ENCODE measurements at regions not wholly inside any gene's neighbourhood (a gene's known extent, or its start where the extent isn't known, plus 50 kb on each side); places are given as distances from the start of the nearest gene placed in this dataset.
A peak's percentile ranks its signal among the peaks of the same experiment; 100 is the strongest.

- Histone ChIP-seq H3K4me3 (ENCODE audit: low read depth in 1 of 2, low read length in 2 of 2) (no peak overlapping the region), H3K9ac (ENCODE audit: low read length) (no peak overlapping the region)
These were observed 236.6 kb upstream of the PDE10A start for GRCh38 chr6:165899611-165900010.

GRCh38 chr6:165895421-165896165, 232.6 kb upstream of the PDE10A start:
- Histone ChIP-seq H3K4me1 (ENCODE audit: insufficient read depth, low read length) (peaks cover 1% of the 10 kb centered on the region), H3K27ac (ENCODE audit: low read depth, low read length) (no peak overlapping the region), H3K27me3 (ENCODE audit: control insufficient read depth in 1 of 2, insufficient read depth in 2 of 2, low read length in 2 of 2) (no peaks in the 10 kb centered on the region), H3K9ac (ENCODE audit: low read length) (no peak overlapping the region), H3K9me3 (ENCODE audit: low read length) (no peaks in the 10 kb centered on the region), H3K4me3 (ENCODE audit: low read depth in 1 of 2, low read length in 2 of 2) (no peak overlapping the region), H3K36me3 (ENCODE audit: insufficient read depth, low read length) (no peaks in the 10 kb centered on the region)

More at GRCh38 chr6:165899611-165900010, 236.6 kb upstream of the PDE10A start:
- H3K9me3 ChIP-seq (ENCODE audit: low read length), result no peaks in the 10 kb centered on the region
- peaks cover 6% of the 10 kb centered on the region for H3K4me1 ChIP-seq (ENCODE audit: insufficient read depth, low read length)
- no peak overlapping the region for H3K27ac ChIP-seq (ENCODE audit: low read depth, low read length)
- H3K36me3 ChIP-seq (ENCODE audit: insufficient read depth, low read length), result no peaks in the 10 kb centered on the region
- H3K27me3 ChIP-seq (ENCODE audit: control insufficient read depth in 1 of 2, insufficient read depth in 2 of 2, low read length in 2 of 2), result no peaks in the 10 kb centered on the region

GRCh38 chr6:165894171-165894825, 231.3 kb upstream of the PDE10A start:
- no peak overlapping the region for H3K4me3 ChIP-seq (ENCODE audit: low read depth in 1 of 2, low read length in 2 of 2)
- H3K9ac ChIP-seq (ENCODE audit: low read length), result no peak overlapping the region
- no peaks in the 10 kb centered on the region for H3K27me3 ChIP-seq (ENCODE audit: control insufficient read depth in 1 of 2, insufficient read depth in 2 of 2, low read length in 2 of 2)
- peaks cover 6% of the 10 kb centered on the region for H3K4me1 ChIP-seq (ENCODE audit: insufficient read depth, low read length)
- no peaks in the 10 kb centered on the region for H3K36me3 ChIP-seq (ENCODE audit: insufficient read depth, low read length)
- no peaks in the 10 kb centered on the region for H3K9me3 ChIP-seq (ENCODE audit: low read length)
- no peak overlapping the region for H3K27ac ChIP-seq (ENCODE audit: low read depth, low read length)

GRCh38 chr6:165893431-165893830, 230.4 kb upstream of the PDE10A start:
- no peak overlapping the region for H3K4me3 ChIP-seq (ENCODE audit: low read depth in 1 of 2, low read length in 2 of 2)
- H3K36me3 ChIP-seq (ENCODE audit: insufficient read depth, low read length), result no peaks in the 10 kb centered on the region
- no peaks in the 10 kb centered on the region for H3K27me3 ChIP-seq (ENCODE audit: control insufficient read depth in 1 of 2, insufficient read depth in 2 of 2, low read length in 2 of 2)
- no peaks in the 10 kb centered on the region for H3K9me3 ChIP-seq (ENCODE audit: low read length)
- H3K4me1 ChIP-seq (ENCODE audit: insufficient read depth, low read length), result peaks cover 6% of the 10 kb centered on the region
- H3K9ac ChIP-seq (ENCODE audit: low read length), result no peak overlapping the region
- no peak overlapping the region for H3K27ac ChIP-seq (ENCODE audit: low read depth, low read length)

GRCh38 chr6:165891320-165891719, 228.3 kb upstream of the PDE10A start:
- no peak overlapping the region for H3K4me3 ChIP-seq (ENCODE audit: low read depth in 1 of 2, low read length in 2 of 2)
- no peaks in the 10 kb centered on the region for H3K36me3 ChIP-seq (ENCODE audit: insufficient read depth, low read length)
- H3K27me3 ChIP-seq (ENCODE audit: control insufficient read depth in 1 of 2, insufficient read depth in 2 of 2, low read length in 2 of 2), result no peaks in the 10 kb centered on the region
- H3K9me3 ChIP-seq (ENCODE audit: low read length), result no peaks in the 10 kb centered on the region
- H3K4me1 ChIP-seq (ENCODE audit: insufficient read depth, low read length), result peaks cover 6% of the 10 kb centered on the region
- H3K27ac ChIP-seq (ENCODE audit: low read depth, low read length), result no peak overlapping the region
- no peak overlapping the region for H3K9ac ChIP-seq (ENCODE audit: low read length)

GRCh38 chr6:165890404-165890735, 227.3 kb upstream of the PDE10A start:
- peaks cover 6% of the 10 kb centered on the region for H3K4me1 ChIP-seq (ENCODE audit: insufficient read depth, low read length)
- no peak overlapping the region for H3K9ac ChIP-seq (ENCODE audit: low read length)
- no peaks in the 10 kb centered on the region for H3K36me3 ChIP-seq (ENCODE audit: insufficient read depth, low read length)
- H3K27me3 ChIP-seq (ENCODE audit: control insufficient read depth in 1 of 2, insufficient read depth in 2 of 2, low read length in 2 of 2), result no peaks in the 10 kb centered on the region
- no peak overlapping the region for H3K4me3 ChIP-seq (ENCODE audit: low read depth in 1 of 2, low read length in 2 of 2)
- no peaks in the 10 kb centered on the region for H3K9me3 ChIP-seq (ENCODE audit: low read length)
- no peak overlapping the region for H3K27ac ChIP-seq (ENCODE audit: low read depth, low read length)

GRCh38 chr6:165889636-165890403, 226.8 kb upstream of the PDE10A start:
- Histone ChIP-seq H3K4me3 (ENCODE audit: low read depth in 1 of 2, low read length in 2 of 2) (no peak overlapping the region), H3K4me1 (ENCODE audit: insufficient read depth, low read length) (peaks cover 6% of the 10 kb centered on the region), H3K9ac (ENCODE audit: low read length) (no peak overlapping the region), H3K36me3 (ENCODE audit: insufficient read depth, low read length) (no peaks in the 10 kb centered on the region), H3K9me3 (ENCODE audit: low read length) (no peaks in the 10 kb centered on the region), H3K27me3 (ENCODE audit: control insufficient read depth in 1 of 2, insufficient read depth in 2 of 2, low read length in 2 of 2) (no peaks in the 10 kb centered on the region), H3K27ac (ENCODE audit: low read depth, low read length) (no peak overlapping the region)

GRCh38 chr6:165886169-165886568, 223.1 kb upstream of the PDE10A start:
- no peaks in the 10 kb centered on the region for H3K27me3 ChIP-seq (ENCODE audit: control insufficient read depth in 1 of 2, insufficient read depth in 2 of 2, low read length in 2 of 2)
- no peak overlapping the region for H3K9ac ChIP-seq (ENCODE audit: low read length)
- peaks cover 12% of the 10 kb centered on the region for H3K4me1 ChIP-seq (ENCODE audit: insufficient read depth, low read length)
- no peaks in the 10 kb centered on the region for H3K9me3 ChIP-seq (ENCODE audit: low read length)
- H3K4me3 ChIP-seq (ENCODE audit: low read depth in 1 of 2, low read length in 2 of 2), result no peak overlapping the region
- H3K27ac ChIP-seq (ENCODE audit: low read depth, low read length), result no peak overlapping the region
- no peaks in the 10 kb centered on the region for H3K36me3 ChIP-seq (ENCODE audit: insufficient read depth, low read length)

GRCh38 chr6:165884813-165885765, 222.0 kb upstream of the PDE10A start:
- Histone ChIP-seq H3K9me3 (ENCODE audit: low read length) (no peaks in the 10 kb centered on the region), H3K36me3 (ENCODE audit: insufficient read depth, low read length) (no peaks in the 10 kb centered on the region), H3K4me1 (ENCODE audit: insufficient read depth, low read length) (peaks cover 16% of the 10 kb centered on the region), H3K4me3 (ENCODE audit: low read depth in 1 of 2, low read length in 2 of 2) (no peak overlapping the region), H3K27ac (ENCODE audit: low read depth, low read length) (no peak overlapping the region), H3K27me3 (ENCODE audit: control insufficient read depth in 1 of 2, insufficient read depth in 2 of 2, low read length in 2 of 2) (no peaks in the 10 kb centered on the region), H3K9ac (ENCODE audit: low read length) (peak overlapping the region; percentile 5)

GRCh38 chr6:165883851-165884640, 221.0 kb upstream of the PDE10A start:
- Histone ChIP-seq H3K27ac (ENCODE audit: low read depth, low read length) (no peak overlapping the region), H3K9me3 (ENCODE audit: low read length) (no peaks in the 10 kb centered on the region), H3K9ac (ENCODE audit: low read length) (no peak overlapping the region), H3K27me3 (ENCODE audit: control insufficient read depth in 1 of 2, insufficient read depth in 2 of 2, low read length in 2 of 2) (no peaks in the 10 kb centered on the region), H3K36me3 (ENCODE audit: insufficient read depth, low read length) (no peaks in the 10 kb centered on the region), H3K4me1 (ENCODE audit: insufficient read depth, low read length) (peaks cover 16% of the 10 kb centered on the region), H3K4me3 (ENCODE audit: low read depth in 1 of 2, low read length in 2 of 2) (no peak overlapping the region)
